ENCODE measurements at regions not wholly inside any gene's neighbourhood (a gene's known extent, or its start where the extent isn't known, plus 50 kb on each side); places are given as distances from the start of the nearest gene placed in this dataset.

DNA sequence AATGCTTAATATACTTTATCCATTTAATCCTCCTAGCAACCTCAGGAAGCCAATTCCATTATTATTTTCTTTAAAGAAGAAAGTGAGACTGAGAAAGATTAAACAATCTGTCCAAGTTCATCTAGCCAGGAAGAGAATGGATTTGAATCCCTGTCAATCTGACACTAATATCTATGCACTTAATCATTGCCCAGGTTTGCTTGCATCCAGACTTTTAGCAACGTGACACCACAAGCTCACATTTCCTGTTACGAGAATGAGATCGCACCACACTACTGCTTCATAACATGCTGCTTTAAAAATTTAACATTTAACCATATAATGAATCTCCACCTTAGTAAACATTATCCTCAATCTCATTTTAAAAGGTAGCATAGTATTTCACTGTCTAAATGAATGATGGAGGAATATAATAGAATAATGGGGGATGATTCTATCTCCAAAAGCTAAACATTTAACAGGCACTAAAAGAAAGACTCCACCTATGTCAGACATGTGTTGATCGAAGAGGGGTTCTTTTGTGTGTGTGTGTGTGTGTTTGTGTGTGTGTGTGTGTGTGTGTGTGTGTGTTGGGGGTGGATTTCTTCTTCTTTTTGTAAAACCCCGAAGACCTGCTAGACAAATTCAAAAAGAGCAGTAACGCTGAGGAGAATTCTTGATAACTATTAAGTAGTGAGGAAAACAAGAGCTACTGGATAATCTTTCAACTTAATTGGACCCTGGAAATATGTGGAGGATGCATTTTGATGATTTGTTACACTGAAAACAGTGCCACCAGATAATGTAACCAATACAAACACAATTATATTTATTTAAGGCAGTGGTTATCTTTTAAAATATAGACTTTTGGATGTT, 138.7 kb upstream of the NR3C1 start:
- Histone ChIP-seq H3K27me3 (ENCODE audit: control insufficient read depth, insufficient read depth, low read length) (no peaks in the 10 kb centered on the region), H3K4me3 (ENCODE audit: low read depth in 2 of 2, low read length in 2 of 2) (no peak overlapping the region), H3K36me3 (ENCODE audit: control insufficient read depth, insufficient read depth, low read length) (no peaks in the 10 kb centered on the region), H3K27ac (ENCODE audit: low read length) (no peak overlapping the region), H3K4me1 (ENCODE audit: control insufficient read depth, insufficient read depth, low read length) (no peaks in the 10 kb centered on the region), H3K9me3 (ENCODE audit: control insufficient read depth, insufficient read depth, low read depth, low read length) (0 out of 2 replicates have a peak, but pooled peaks cover 4% of the 10 kb centered on the region)
- ATAC-seq (no peak), DNase-seq (ENCODE audit: low read depth, low spot score) (no peak)
- ChIA-PET CTCF (no interaction called here), POLR2A (interaction anchor here (0.7 kb wide), 1 partner anchor 1424 kb away, joined by 5 read pairs; no protein-coding TSS in a partner anchor)
- no peak for TF ChIP-seq POLR2AphosphoS5 (IDR thresholded peaks at IDR 0.05; ENCODE audit: low read depth, low read length)
- TF ChIP-seq SIN3A (IDR thresholded peaks at IDR 0.05; ENCODE audit: borderline replicate concordance, insufficient read depth, low read depth, low read length): no peak
- TF ChIP-seq TCF7L2 (IDR thresholded peaks at IDR 0.05; ENCODE audit: low read depth, low read length): no peak
- in situ Hi-C loops (cut with HindIII; ENCODE audit: low pct_unique_long_range_greater_than_20kb, low sequenced_read_pairs) (no loop called here), intact Hi-C loops (cut with micrococcal nuclease; ENCODE audit: unreplicated experiment) (no loop called here)
- no TSS peak for BruUV-seq (replicated peaks)

GRCh38 chr5:143539742-143540141, 136.3 kb upstream of the NR3C1 start:
- H3K4me3 ChIP-seq (ENCODE audit: low read depth in 2 of 2, low read length in 2 of 2): no peak overlapping the region
- DNase-seq (ENCODE audit: low read depth, low spot score): no peak
- TF ChIP-seq, protein P1, sequence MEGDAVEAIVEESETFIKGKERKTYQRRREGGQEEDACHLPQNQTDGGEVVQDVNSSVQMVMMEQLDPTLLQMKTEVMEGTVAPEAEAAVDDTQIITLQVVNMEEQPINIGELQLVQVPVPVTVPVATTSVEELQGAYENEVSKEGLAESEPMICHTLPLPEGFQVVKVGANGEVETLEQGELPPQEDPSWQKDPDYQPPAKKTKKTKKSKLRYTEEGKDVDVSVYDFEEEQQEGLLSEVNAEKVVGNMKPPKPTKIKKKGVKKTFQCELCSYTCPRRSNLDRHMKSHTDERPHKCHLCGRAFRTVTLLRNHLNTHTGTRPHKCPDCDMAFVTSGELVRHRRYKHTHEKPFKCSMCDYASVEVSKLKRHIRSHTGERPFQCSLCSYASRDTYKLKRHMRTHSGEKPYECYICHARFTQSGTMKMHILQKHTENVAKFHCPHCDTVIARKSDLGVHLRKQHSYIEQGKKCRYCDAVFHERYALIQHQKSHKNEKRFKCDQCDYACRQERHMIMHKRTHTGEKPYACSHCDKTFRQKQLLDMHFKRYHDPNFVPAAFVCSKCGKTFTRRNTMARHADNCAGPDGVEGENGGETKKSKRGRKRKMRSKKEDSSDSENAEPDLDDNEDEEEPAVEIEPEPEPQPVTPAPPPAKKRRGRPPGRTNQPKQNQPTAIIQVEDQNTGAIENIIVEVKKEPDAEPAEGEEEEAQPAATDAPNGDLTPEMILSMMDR (IDR thresholded peaks at IDR 0.05): no peak
- no peak for TF ChIP-seq SIN3A (IDR thresholded peaks at IDR 0.05; ENCODE audit: borderline replicate concordance, insufficient read depth, low read depth, low read length)
- TF ChIP-seq, protein P2, sequence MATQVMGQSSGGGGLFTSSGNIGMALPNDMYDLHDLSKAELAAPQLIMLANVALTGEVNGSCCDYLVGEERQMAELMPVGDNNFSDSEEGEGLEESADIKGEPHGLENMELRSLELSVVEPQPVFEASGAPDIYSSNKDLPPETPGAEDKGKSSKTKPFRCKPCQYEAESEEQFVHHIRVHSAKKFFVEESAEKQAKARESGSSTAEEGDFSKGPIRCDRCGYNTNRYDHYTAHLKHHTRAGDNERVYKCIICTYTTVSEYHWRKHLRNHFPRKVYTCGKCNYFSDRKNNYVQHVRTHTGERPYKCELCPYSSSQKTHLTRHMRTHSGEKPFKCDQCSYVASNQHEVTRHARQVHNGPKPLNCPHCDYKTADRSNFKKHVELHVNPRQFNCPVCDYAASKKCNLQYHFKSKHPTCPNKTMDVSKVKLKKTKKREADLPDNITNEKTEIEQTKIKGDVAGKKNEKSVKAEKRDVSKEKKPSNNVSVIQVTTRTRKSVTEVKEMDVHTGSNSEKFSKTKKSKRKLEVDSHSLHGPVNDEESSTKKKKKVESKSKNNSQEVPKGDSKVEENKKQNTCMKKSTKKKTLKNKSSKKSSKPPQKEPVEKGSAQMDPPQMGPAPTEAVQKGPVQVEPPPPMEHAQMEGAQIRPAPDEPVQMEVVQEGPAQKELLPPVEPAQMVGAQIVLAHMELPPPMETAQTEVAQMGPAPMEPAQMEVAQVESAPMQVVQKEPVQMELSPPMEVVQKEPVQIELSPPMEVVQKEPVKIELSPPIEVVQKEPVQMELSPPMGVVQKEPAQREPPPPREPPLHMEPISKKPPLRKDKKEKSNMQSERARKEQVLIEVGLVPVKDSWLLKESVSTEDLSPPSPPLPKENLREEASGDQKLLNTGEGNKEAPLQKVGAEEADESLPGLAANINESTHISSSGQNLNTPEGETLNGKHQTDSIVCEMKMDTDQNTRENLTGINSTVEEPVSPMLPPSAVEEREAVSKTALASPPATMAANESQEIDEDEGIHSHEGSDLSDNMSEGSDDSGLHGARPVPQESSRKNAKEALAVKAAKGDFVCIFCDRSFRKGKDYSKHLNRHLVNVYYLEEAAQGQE (IDR thresholded peaks at IDR 0.05; ENCODE audit: insufficient read depth in 1 of 2, low read depth in 2 of 2, low read length in 1 of 2): no peak
- no peak for TF ChIP-seq TCF7L2 (IDR thresholded peaks at IDR 0.05; ENCODE audit: low read depth, low read length)
- no peak for TF ChIP-seq POLR2AphosphoS5 (IDR thresholded peaks at IDR 0.05; ENCODE audit: low read depth, low read length)
- H3K36me3 ChIP-seq (ENCODE audit: control insufficient read depth, insufficient read depth, low read length): no peaks in the 10 kb centered on the region
- H3K27ac ChIP-seq (ENCODE audit: low read length): no peak overlapping the region
- H3K4me1 ChIP-seq (ENCODE audit: control insufficient read depth, insufficient read depth, low read length): no peaks in the 10 kb centered on the region
- 0 out of 2 replicates have a peak, but pooled peaks cover 4% of the 10 kb centered on the region for H3K9me3 ChIP-seq (ENCODE audit: control insufficient read depth, insufficient read depth, low read depth, low read length)
- ATAC-seq: no peak
- intact Hi-C loops (cut with micrococcal nuclease; ENCODE audit: unreplicated experiment): no loop called here
- in situ Hi-C loops (cut with HindIII; ENCODE audit: low pct_unique_long_range_greater_than_20kb, low sequenced_read_pairs): no loop called here
- no peaks in the 10 kb centered on the region for H3K27me3 ChIP-seq (ENCODE audit: control insufficient read depth, insufficient read depth, low read length)
- POLR2A ChIA-PET: no interaction called here
- no TSS peak for BruUV-seq (replicated peaks)
- CTCF ChIA-PET: no interaction called here

- DNase-seq (ENCODE audit: low read depth, low spot score) (no peak), ATAC-seq (no peak)
- ChIA-PET CTCF (no interaction called here), POLR2A (no interaction called here)
- BruUV-seq (replicated peaks): no TSS peak
- in situ Hi-C loops (cut with HindIII; ENCODE audit: low pct_unique_long_range_greater_than_20kb, low sequenced_read_pairs) (no loop called here), intact Hi-C loops (cut with micrococcal nuclease; ENCODE audit: unreplicated experiment) (no loop called here)
- H3K27me3 ChIP-seq (ENCODE audit: control insufficient read depth, insufficient read depth, low read length): no peaks in the 10 kb centered on the region
- no peak overlapping the region for H3K27ac ChIP-seq (ENCODE audit: low read length)
- H3K4me3 ChIP-seq (ENCODE audit: low read depth in 2 of 2, low read length in 2 of 2): no peak overlapping the region
- TF ChIP-seq, protein P1 (IDR thresholded peaks at IDR 0.05): no peak
- no peak for TF ChIP-seq POLR2AphosphoS5 (IDR thresholded peaks at IDR 0.05; ENCODE audit: low read depth, low read length)
- TF ChIP-seq SIN3A (IDR thresholded peaks at IDR 0.05; ENCODE audit: borderline replicate concordance, insufficient read depth, low read depth, low read length): no peak
- no peak for TF ChIP-seq TCF7L2 (IDR thresholded peaks at IDR 0.05; ENCODE audit: low read depth, low read length)
- TF ChIP-seq, protein P2 (IDR thresholded peaks at IDR 0.05; ENCODE audit: insufficient read depth in 1 of 2, low read depth in 2 of 2, low read length in 1 of 2): no peak
- H3K9me3 ChIP-seq (ENCODE audit: control insufficient read depth, insufficient read depth, low read depth, low read length): 0 out of 2 replicates have a peak, but pooled peaks cover 4% of the 10 kb centered on the region
- no peaks in the 10 kb centered on the region for H3K36me3 ChIP-seq (ENCODE audit: control insufficient read depth, insufficient read depth, low read length)
- no peaks in the 10 kb centered on the region for H3K4me1 ChIP-seq (ENCODE audit: control insufficient read depth, insufficient read depth, low read length)
These were observed 133.6 kb upstream of the NR3C1 start for GRCh38 chr5:143537056-143537455.
